D341Med (cell line): ENCODE measurements at regions not wholly inside any gene's neighbourhood (a gene's known extent, or its start where the extent isn't known, plus 50 kb on each side); places are given as distances from the start of the nearest gene placed in this dataset.

Experiments used
- DNase-seq: peaks from one replicate; pipeline ENCODE4 v3.0.0; 2012; ENCODE audit warnings: low spot score

GRCh38 chr9:108185613-108186012 is 670.2 kb downstream of the ACTL7B start:
- DNase-seq: no peak

GRCh38 chr9:108184941-108185340 is 670.8 kb downstream of the ACTL7B start:
- no peak for DNase-seq

GRCh38 chr9:108184009-108184408 is 671.8 kb downstream of the ACTL7B start:
- no peak for DNase-seq

- DNase-seq: no peak
Observed at GRCh38 chr9:108182950-108183381, 672.8 kb downstream of the ACTL7B start.

- no peak for DNase-seq
Observed at GRCh38 chr9:108182270-108182669, 673.5 kb downstream of the ACTL7B start.

- no peak for DNase-seq
Observed at GRCh38 chr9:108181441-108181840, 674.3 kb downstream of the ACTL7B start.

GRCh38 chr9:108180541-108180940 is 675.2 kb downstream of the ACTL7B start:
- DNase-seq: no peak

- no peak for DNase-seq
Observed at GRCh38 chr9:108178318-108178717, 677.5 kb downstream of the ACTL7B start.

- DNase-seq: no peak
Observed at GRCh38 chr9:108168236-108168850, 678.8 kb upstream of the KLF4 start.

- DNase-seq: no peak
Observed at GRCh38 chr9:108167136-108167900, 677.7 kb upstream of the KLF4 start.

GRCh38 chr9:108166519-108166918 is 677.0 kb upstream of the KLF4 start:
- no peak for DNase-seq

GRCh38 chr9:108163321-108164005 is 673.9 kb upstream of the KLF4 start:
- no peak for DNase-seq

- no peak for DNase-seq
Observed at GRCh38 chr9:108162664-108163063, 673.1 kb upstream of the KLF4 start.

GRCh38 chr9:108161503-108161902 is 671.9 kb upstream of the KLF4 start:
- no peak for DNase-seq

- DNase-seq: no peak
Observed at GRCh38 chr9:108160706-108161355, 671.3 kb upstream of the KLF4 start.

- no peak for DNase-seq
Observed at GRCh38 chr9:108160039-108160438, 670.5 kb upstream of the KLF4 start.

- DNase-seq: no peak
Observed at GRCh38 chr9:108158236-108158995, 668.8 kb upstream of the KLF4 start.

- DNase-seq: no peak
Observed at GRCh38 chr9:108156270-108156998, 666.9 kb upstream of the KLF4 start.

GRCh38 chr9:108153416-108153815 is 663.8 kb upstream of the KLF4 start:
- no peak for DNase-seq

- DNase-seq: no peak
Observed at GRCh38 chr9:108150736-108151586, 661.4 kb upstream of the KLF4 start.
